Neural cell (in vitro differentiated cells): ENCODE measurements at regions not wholly inside any gene's neighbourhood (a gene's known extent, or its start where the extent isn't known, plus 50 kb on each side); places are given as distances from the start of the nearest gene placed in this dataset.

ENCODE experiments used
- CTCF ChIP-seq: fragments of 450-650 bp; IDR thresholded peaks from 2 replicates; pipeline ENCODE4 v1.5.1; 2014; ENCODE audit warnings: antibody characterized with exemption, mild to moderate bottlenecking, moderate library complexity; ENCODE audit not compliant: poor library complexity, severe bottlenecking
- EP300 ChIP-seq: fragments of 450-650 bp; conservative IDR thresholded peaks from 2 replicates; pipeline ENCODE4 v1.6.1; 2014; ENCODE audit warnings: antibody characterized with exemption, mild to moderate bottlenecking, moderate library complexity; ENCODE audit not compliant: poor library complexity, severe bottlenecking
- EZH2 ChIP-seq: fragments of 200-600, 300-800 bp; shearing (Covaris generic), sonication (generic); IDR thresholded peaks from 2 replicates; pipeline ENCODE4 v1.6.1; 2014; ENCODE audit warnings: antibody characterized with exemption, low read length, borderline replicate concordance, mild to moderate bottlenecking; ENCODE audit not compliant: insufficient read depth, poor library complexity, severe bottlenecking
- MXI1 ChIP-seq: fragments of 450-650 bp; conservative IDR thresholded peaks from 2 replicates; pipeline ENCODE4 v1.6.1; 2014; ENCODE audit warnings: antibody characterized with exemption, mild to moderate bottlenecking; ENCODE audit not compliant: poor library complexity, severe bottlenecking
- POLR2AphosphoS5 ChIP-seq: IDR thresholded peaks from 2 replicates; pipeline ENCODE4 v1.6.1; 2012
- RAD21 ChIP-seq: fragments of 450-650 bp; conservative IDR thresholded peaks from 2 replicates; pipeline ENCODE4 v1.6.1; 2014; ENCODE audit warnings: antibody characterized with exemption, mild to moderate bottlenecking, moderate library complexity
- REST ChIP-seq: IDR thresholded peaks from 2 replicates; pipeline ENCODE4 v1.6.1; 2012; ENCODE audit warnings: borderline replicate concordance
- SMC3 ChIP-seq: fragments of 450-650 bp; conservative IDR thresholded peaks from 2 replicates; pipeline ENCODE4 v1.6.1; 2014; ENCODE audit warnings: antibody characterized with exemption, mild to moderate bottlenecking, moderate library complexity; ENCODE audit not compliant: poor library complexity
- TAF1 ChIP-seq: IDR thresholded peaks from 2 replicates; pipeline ENCODE4 v1.6.1; 2012; ENCODE audit warnings: low read depth

GRCh38 chr5:40043916-40044315 lies 619.1 kb upstream of the DAB2 start:
- TF ChIP-seq EP300, result no peak
- TF ChIP-seq TAF1, result no peak
- TF ChIP-seq CTCF, result no peak
- TF ChIP-seq EZH2, result no peak
- no peak for TF ChIP-seq SMC3
- no peak for TF ChIP-seq REST
- TF ChIP-seq POLR2AphosphoS5, result no peak
- no peak for TF ChIP-seq RAD21
- no peak for TF ChIP-seq MXI1
